Left kidney (tissue), 1 donor: ENCODE measurements at regions not wholly inside any gene's neighbourhood (a gene's known extent, or its start where the extent isn't known, plus 50 kb on each side); places are given as distances from the start of the nearest gene placed in this dataset.
"Not testable (repeated sequence)": the region's sequence is repeated elsewhere in the genome, so short reads cannot be mapped to it uniquely, and the experiment has no call there.

Experiments used
- DNase-seq: peaks from one replicate; pipeline ENCODE4 v3.0.0-alpha.2; 2013

GRCh38 chr17:5955764-5956163 is 114.4 kb upstream of the WSCD1 start:
- DNase-seq = no peak

GRCh38 chr17:5958850-5959249 is 111.3 kb upstream of the WSCD1 start:
- no peak for DNase-seq

DNA sequence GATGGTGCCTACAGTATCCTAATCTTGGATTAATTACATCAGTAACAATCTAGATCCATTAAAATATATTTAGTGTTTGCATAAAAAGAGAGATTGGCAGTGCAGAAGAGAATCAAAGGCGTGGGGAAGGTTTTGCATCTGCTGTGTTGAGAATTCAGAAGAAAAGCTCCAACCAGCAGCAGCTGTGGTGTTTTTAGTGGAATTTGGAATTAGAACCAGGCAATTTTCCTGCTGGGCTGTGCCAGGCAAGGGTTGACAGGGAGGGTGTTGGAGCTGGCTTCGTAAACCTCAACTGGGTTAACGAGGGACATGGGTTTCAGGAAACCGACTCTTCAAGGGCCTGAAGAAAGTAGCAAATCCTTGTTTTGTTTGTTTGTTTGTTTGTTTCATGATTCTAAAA is 107.8 kb upstream of the WSCD1 start:
- no peak for DNase-seq

DNA sequence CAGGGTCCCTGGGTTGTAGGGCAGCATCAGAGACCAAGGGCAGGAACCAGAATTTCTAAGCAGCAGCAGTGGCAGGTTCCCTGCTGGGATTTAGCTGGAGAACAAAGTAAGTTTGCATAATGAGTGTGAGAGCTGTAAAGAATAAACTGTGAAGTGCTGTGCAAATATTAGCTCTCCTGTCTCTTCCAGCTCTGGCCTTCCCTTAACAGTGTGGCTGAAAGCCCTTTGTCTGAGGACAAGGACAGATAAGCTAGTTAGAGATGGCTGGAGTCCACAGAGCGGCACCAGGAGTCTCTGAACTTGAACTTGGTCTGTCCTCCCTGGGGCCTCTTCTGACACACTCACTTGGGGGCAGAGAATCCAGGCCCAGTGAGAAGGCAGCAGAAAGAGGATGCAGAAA is 98.2 kb upstream of the WSCD1 start:
- DNase-seq = no peak

DNA sequence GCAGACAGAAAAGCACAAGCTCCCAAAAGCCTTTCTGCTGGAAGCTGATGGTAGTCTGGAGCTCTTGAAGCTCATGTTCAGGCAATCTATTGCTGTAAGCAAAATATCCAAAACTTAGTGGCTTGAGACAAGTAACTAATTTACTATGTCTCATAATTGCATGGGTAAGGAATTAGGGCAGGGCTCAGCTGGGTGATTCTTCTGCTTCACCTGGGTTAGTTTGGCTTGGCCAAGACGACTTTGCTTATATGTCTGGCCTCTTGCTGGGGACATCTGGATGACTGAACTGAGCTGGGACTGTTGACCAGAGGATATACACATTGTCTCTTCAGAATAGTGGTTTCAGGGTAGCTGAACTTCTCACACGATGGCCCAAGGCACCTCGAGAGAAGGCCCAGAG is 96.8 kb upstream of the WSCD1 start:
- no peak for DNase-seq

DNA sequence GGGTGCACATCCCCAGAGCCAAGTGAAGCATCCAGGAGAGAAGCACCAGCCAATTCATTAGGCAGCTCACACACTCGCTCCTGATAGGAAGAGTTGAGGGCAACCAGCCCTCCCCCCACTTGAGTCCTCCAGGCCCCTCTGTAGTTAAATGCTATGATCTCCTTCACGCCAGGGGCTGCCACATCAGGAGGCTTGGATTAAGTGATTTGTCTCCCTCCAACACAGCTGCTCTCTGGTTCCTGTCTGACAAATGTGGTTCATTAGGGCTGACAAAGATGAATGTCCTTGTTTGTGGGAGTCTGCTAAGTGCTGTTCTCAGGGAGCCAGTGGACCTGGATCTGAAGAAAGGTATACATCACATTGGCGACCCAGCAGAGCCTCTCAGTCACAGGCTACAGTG is 94.5 kb upstream of the WSCD1 start:
- DNase-seq = peak; percentile 39

GRCh38 chr17:5976251-5976650 is 93.9 kb upstream of the WSCD1 start:
- no peak for DNase-seq

- DNase-seq = no peak
Measured at GRCh38 chr17:5978496-5978895, 91.7 kb upstream of the WSCD1 start.

DNA sequence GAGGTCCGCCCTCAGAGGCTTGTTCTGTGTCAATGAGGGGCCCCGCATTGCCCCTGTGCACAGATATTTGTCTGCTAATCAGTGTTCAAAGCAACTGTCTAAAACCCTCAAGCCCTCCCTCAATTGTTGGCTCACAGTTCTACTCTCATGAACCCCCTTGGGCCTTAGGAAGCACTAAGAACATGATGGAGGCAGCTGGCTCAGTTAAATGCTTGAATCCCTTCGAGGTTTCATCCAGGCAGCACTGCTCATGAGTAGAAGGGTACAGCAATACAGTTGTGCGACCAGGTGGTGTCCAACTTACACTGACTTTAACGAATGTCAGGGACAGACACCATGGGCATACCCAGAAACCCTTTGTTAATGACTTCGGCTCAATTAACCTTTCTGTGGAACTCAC is 89.2 kb upstream of the WSCD1 start:
- no peak for DNase-seq

DNA sequence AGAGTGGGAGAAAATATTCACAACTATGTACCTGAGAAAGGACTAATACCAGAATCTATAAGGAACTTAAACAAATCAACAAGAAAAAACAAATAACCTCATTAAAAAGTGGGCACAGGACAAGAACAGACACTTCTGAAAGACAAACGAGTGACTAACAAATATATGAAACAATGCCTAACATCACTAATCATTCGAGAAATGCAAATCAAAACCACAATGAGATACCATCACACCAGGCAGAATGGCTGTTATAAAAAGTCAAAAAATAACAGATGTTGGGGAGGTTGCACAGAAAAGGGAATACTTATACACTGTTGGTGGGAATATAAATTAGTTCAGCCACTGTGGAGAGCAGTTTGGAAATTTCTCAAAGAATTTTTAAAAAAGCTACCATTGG is 83.5 kb upstream of the WSCD1 start:
- no peak for DNase-seq

DNA sequence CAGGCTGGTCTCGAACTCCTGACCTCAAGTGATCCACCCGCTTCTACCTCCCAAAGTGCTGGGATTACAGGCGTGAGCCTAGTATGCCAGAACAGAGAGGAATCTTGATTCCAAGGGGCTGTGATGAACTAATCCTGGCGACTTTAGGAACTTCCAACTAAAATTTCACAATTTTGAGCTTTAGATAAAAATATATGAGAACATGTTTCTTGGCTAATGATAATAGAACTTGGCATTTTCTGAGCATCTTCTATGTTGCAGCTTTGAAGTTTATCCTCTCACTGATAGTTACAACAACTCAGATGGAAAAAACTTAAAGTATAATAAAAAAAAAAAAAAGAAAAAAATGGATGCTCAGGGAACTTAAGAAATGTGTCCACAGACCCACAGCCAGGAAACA is 69.8 kb upstream of the WSCD1 start:
- DNase-seq = no peak

- DNase-seq = not testable (repeated sequence)
Measured at GRCh38 chr17:6003221-6003620, 67.0 kb upstream of the WSCD1 start.

- no peak for DNase-seq
Measured at GRCh38 chr17:6005939-6006338, 64.2 kb upstream of the WSCD1 start.

- no peak for DNase-seq
Measured at GRCh38 chr17:6011206-6011605, 59.0 kb upstream of the WSCD1 start.

GRCh38 chr17:6018788-6019187 is 51.4 kb upstream of the WSCD1 start:
- no peak for DNase-seq

DNA sequence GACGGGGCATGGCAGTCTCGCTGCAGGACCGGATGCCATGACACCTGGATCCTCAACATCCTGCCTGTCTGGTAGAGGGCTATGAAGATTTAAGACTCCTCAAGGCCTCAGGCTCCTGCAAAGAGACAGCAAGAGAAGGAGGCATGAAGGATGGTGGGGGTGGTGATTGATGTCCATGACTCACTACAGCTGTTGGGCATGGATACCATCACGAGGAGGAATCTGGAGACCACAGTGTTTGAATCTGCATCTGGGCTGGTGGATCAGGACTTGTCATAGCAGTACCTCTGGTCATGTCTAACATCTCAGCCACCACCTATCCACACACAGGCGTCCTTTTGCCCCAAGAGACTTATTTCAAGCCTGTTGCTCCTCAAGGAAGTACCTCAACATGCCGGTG is 50.2 kb upstream of the WSCD1 start:
- no peak for DNase-seq

- no peak for DNase-seq
Measured at GRCh38 chr17:6020376-6021010, 49.7 kb upstream of the WSCD1 start.
